ENCODE measurements at regions not wholly inside any gene's neighbourhood (a gene's known extent, or its start where the extent isn't known, plus 50 kb on each side); places are given as distances from the start of the nearest gene placed in this dataset.

GRCh38 chr7:84847038-84847437 is 339.8 kb downstream of the SEMA3D start:
- intact Hi-C loops (cut with DNase I), result no loop called here
- no peaks in the 10 kb centered on the region for H3K4me1 ChIP-seq (ENCODE audit: insufficient read depth)
- 76 to 89% (median 81%) methylated on average over 1 of the region's 1 CpG for WGBS, 3 donors

DNA sequence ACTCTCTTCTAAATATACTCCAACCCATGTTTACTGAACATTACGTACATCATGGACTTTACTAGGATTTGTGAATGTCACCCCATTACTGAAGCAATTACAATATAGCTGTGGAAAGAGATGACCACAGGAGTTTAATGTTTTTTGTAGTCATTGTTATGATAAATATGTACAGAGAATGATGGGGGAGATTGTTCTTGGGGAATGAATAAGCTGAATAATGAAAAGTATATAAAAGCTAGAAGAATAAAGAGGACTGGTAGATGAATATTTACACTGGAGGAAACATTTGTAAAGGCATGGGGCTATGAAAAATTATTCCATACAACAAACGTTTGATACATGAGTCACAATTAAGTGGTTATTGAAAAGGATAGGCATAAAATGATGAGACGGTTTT is 340.9 kb downstream of the SEMA3D start:
- DNase-seq, result no peak
- no peaks in the 10 kb centered on the region for H3K9me3 ChIP-seq
- no peak overlapping the region for H3K4me3 ChIP-seq
- H3K36me3 ChIP-seq, result no peaks in the 10 kb centered on the region
- intact Hi-C loops (cut with DNase I), result no loop called here
- no peaks in the 10 kb centered on the region for H3K4me1 ChIP-seq (ENCODE audit: insufficient read depth)
- H3K27ac ChIP-seq, result no peak overlapping the region
- TF ChIP-seq EP300 (IDR thresholded peaks at IDR 0.05) (no peak), POLR2A (IDR thresholded peaks at IDR 0.05) (no peak)
- TF ChIP-seq, protein P1, sequence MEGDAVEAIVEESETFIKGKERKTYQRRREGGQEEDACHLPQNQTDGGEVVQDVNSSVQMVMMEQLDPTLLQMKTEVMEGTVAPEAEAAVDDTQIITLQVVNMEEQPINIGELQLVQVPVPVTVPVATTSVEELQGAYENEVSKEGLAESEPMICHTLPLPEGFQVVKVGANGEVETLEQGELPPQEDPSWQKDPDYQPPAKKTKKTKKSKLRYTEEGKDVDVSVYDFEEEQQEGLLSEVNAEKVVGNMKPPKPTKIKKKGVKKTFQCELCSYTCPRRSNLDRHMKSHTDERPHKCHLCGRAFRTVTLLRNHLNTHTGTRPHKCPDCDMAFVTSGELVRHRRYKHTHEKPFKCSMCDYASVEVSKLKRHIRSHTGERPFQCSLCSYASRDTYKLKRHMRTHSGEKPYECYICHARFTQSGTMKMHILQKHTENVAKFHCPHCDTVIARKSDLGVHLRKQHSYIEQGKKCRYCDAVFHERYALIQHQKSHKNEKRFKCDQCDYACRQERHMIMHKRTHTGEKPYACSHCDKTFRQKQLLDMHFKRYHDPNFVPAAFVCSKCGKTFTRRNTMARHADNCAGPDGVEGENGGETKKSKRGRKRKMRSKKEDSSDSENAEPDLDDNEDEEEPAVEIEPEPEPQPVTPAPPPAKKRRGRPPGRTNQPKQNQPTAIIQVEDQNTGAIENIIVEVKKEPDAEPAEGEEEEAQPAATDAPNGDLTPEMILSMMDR (IDR thresholded peaks at IDR 0.05), result no peak
- H3K27me3 ChIP-seq, result no peaks in the 10 kb centered on the region
- WGBS, 3 donors, result 57 to 72% (median 70%) methylated on average over 3 of the region's 3 CpGs

More at GRCh38 chr7:84847038-84847437, 339.8 kb downstream of the SEMA3D start:
- DNase-seq, result no peak
- TF ChIP-seq EP300 (IDR thresholded peaks at IDR 0.05) (no peak), POLR2A (IDR thresholded peaks at IDR 0.05) (no peak)
- TF ChIP-seq, protein P1 (IDR thresholded peaks at IDR 0.05), result no peak
- Histone ChIP-seq H3K36me3 (no peaks in the 10 kb centered on the region), H3K9me3 (no peaks in the 10 kb centered on the region), H3K4me3 (no peak overlapping the region), H3K27me3 (no peaks in the 10 kb centered on the region), H3K27ac (no peak overlapping the region)

- Histone ChIP-seq H3K27ac (no peak overlapping the region), H3K36me3 (no peaks in the 10 kb centered on the region), H3K27me3 (no peaks in the 10 kb centered on the region), H3K9me3 (no peaks in the 10 kb centered on the region), H3K4me1 (ENCODE audit: insufficient read depth) (no peaks in the 10 kb centered on the region), H3K4me3 (no peak overlapping the region)
- no peak for DNase-seq
- WGBS, 3 donors, result 15 to 44% (median 34%) methylated on average over 1 of the region's 1 CpG
- TF ChIP-seq POLR2A (IDR thresholded peaks at IDR 0.05), result no peak
- TF ChIP-seq, protein P1 (IDR thresholded peaks at IDR 0.05), result no peak
- no peak for TF ChIP-seq EP300 (IDR thresholded peaks at IDR 0.05)
- intact Hi-C loops (cut with DNase I), result no loop called here
Measured at GRCh38 chr7:84844771-84845170, 342.1 kb downstream of the SEMA3D start.

DNA sequence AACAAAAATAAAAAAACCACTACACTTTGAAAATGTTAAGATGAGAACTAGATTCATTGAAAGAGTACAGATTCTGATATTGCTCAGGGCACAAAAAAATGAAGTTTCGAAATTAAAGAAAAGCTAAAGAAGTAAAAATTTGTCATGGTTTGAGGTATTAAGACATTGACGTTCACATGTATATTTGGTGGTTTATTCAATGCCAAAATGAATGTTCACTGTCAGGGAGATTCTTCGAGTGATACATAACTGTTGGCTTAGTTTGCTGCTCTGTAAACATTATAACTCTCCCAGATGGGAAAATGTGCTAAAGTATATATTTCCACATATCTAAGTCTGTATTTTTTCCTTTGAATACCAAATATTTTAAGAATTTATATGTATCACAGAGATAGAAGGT is 345.0 kb downstream of the SEMA3D start:
- H3K27ac ChIP-seq, result no peak overlapping the region
- H3K4me3 ChIP-seq, result no peak overlapping the region
- 81 to 91% (median 89%) methylated on average over 3 of the region's 3 CpGs for WGBS, 3 donors
- TF ChIP-seq EP300 (IDR thresholded peaks at IDR 0.05) (no peak), POLR2A (IDR thresholded peaks at IDR 0.05) (no peak)
- TF ChIP-seq, protein P1 (IDR thresholded peaks at IDR 0.05), result no peak
- DNase-seq, result no peak
- intact Hi-C loops (cut with DNase I), result no loop called here
- no peaks in the 10 kb centered on the region for H3K4me1 ChIP-seq (ENCODE audit: insufficient read depth)
- H3K9me3 ChIP-seq, result no peaks in the 10 kb centered on the region
- H3K36me3 ChIP-seq, result no peaks in the 10 kb centered on the region
- H3K27me3 ChIP-seq, result no peaks in the 10 kb centered on the region

GRCh38 chr7:84838857-84839256 is 348.0 kb downstream of the SEMA3D start:
- intact Hi-C loops (cut with DNase I), result no loop called here
- Histone ChIP-seq H3K27me3 (no peaks in the 10 kb centered on the region), H3K27ac (no peak overlapping the region), H3K36me3 (no peaks in the 10 kb centered on the region), H3K4me1 (ENCODE audit: insufficient read depth) (no peaks in the 10 kb centered on the region), H3K4me3 (no peak overlapping the region), H3K9me3 (no peaks in the 10 kb centered on the region)
- no peak for DNase-seq
- TF ChIP-seq, protein P1 (IDR thresholded peaks at IDR 0.05), result no peak
- no peak for TF ChIP-seq POLR2A (IDR thresholded peaks at IDR 0.05)
- no peak for TF ChIP-seq EP300 (IDR thresholded peaks at IDR 0.05)
- 49 to 60% (median 50%) methylated on average over 5 of the region's 5 CpGs for WGBS, 3 donors

All from ovary (tissue), 7 donors.